H1 (cell line): ENCODE measurements at regions not wholly inside any gene's neighbourhood (a gene's known extent, or its start where the extent isn't known, plus 50 kb on each side); places are given as distances from the start of the nearest gene placed in this dataset.

Experiments
- BACH1 ChIP-seq: IDR thresholded peaks from 2 replicates; pipeline ENCODE4 v1.6.1; 2012; ENCODE audit warnings: low read length, improper control_type of control experiment
- CHD2 ChIP-seq: IDR thresholded peaks from 2 replicates; pipeline ENCODE4 v1.6.1; 2012; ENCODE audit warnings: low read length, improper control_type of control experiment
- RAD21 ChIP-seq, 2 experiments: IDR thresholded peaks in 1 of 2; conservative IDR thresholded peaks in 1 of 2; 2 replicates each; pipeline ENCODE4 v1.6.1; 2011; ENCODE audit warnings: low read depth in 2 of 2, low read length in 2 of 2, improper control_type of control experiment in 1 of 2, inconsistent platforms in 1 of 2, mild to moderate bottlenecking in 1 of 2, moderate library complexity in 1 of 2
- TAF1 ChIP-seq: IDR thresholded peaks from 2 replicates; pipeline ENCODE4 v1.6.1; 2011; ENCODE audit warnings: mild to moderate bottlenecking, low read depth, low read length
- TCF12 ChIP-seq: IDR thresholded peaks from 2 replicates; pipeline ENCODE4 v1.6.1; 2011; ENCODE audit warnings: low read depth, mild to moderate bottlenecking, low read length
- ZNF274 ChIP-seq: IDR thresholded peaks from 2 replicates; pipeline ENCODE4 v1.7.0; 2012; ENCODE audit warnings: low read length, borderline replicate concordance; ENCODE audit errors: extremely low read depth

DNA sequence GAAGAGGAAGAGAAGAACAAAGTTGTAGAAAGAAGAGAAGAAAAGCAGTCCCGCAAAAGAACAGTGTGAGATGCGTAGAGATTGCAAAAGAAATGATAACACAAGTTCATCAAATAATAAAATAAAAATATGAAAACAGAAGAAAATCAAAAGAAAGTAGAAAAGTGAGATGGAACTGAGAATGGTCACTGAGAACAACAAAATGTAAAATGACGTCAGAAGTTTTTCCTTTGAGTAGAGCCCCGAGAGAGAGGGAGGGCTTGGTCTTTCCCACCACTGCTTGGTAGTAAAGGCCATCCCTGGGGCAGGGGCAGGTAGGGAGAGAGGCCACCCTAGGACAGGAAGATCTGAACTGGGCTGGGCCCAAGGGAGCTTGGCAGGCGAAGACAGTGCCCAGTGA lies 533.7 kb downstream of the QKI start (continued):
- TF ChIP-seq BACH1 (no peak), CHD2 (no peak), TCF12 (no peak), TAF1 (no peak), ZNF274 (no peak), RAD21 (IDR thresholded peaks at IDR 0.05 in 1 of 2, conservative IDR thresholded peaks at IDR 0.05 in 1 of 2; ENCODE audit: low read depth in 2 of 2, low read length in 2 of 2) (no peak)
